GM12878 (cell line): ENCODE measurements at regions not wholly inside any gene's neighbourhood (a gene's known extent, or its start where the extent isn't known, plus 50 kb on each side); places are given as distances from the start of the nearest gene placed in this dataset.

ENCODE experiments used
- ATAC-seq: fragments of 200-7000 bp; cut with Tn5 transposase; 3 replicates; pipeline ENCODE4 v1.9.1; 2020; ENCODE audit warnings: mild to moderate bottlenecking, moderate library complexity
- BruUV-seq: library from RNA; stranded (reverse); fragments of 400-500 nt; replicated peaks from 2 replicates; lab custom pipeline; 2021; lab: Mats Ljungman, UMichigan
- CTCF ChIA-PET: fragments of 300-600 bp; sonication (Branson Sonifier 250); formaldehyde crosslinking; extraction: SDS; loops from one replicate; lab custom pipeline; 2021; ENCODE audit warnings: inconsistent platforms; lab: Yijun Ruan, JAX
- POLR2A ChIA-PET: fragments of 350-600 bp; formaldehyde crosslinking; extraction: SDS; loops from one replicate; lab custom pipeline; 2021; ENCODE audit warnings: inconsistent platforms; lab: Charles Lee
- RAD21 ChIA-PET: fragments of 300-600 bp; sonication (Branson Sonifier 250); formaldehyde crosslinking; loops from one replicate; lab custom pipeline; 2023; ENCODE audit warnings: antibody characterized with exemption; ENCODE audit not compliant: unreplicated experiment; lab: Charles Lee
- SMC1A ChIA-PET: fragments of 300-600 bp; sonication (Branson Sonifier 250); formaldehyde crosslinking; loops from one replicate; lab custom pipeline; 2023; ENCODE audit not compliant: unreplicated experiment, uncharacterized antibody; lab: Charles Lee
- DNase-seq: peaks from one replicate; pipeline ENCODE4 v3.0.0-alpha.2; 2011; ENCODE audit warnings: low read depth, low spot score
- FAIRE-seq: peaks from 3 replicates; lab custom pipeline; 2011; peaks lifted over from hg19 to GRCh38; lab: Jason Lieb, UNC
- H2AFZ ChIP-seq: 2 replicates; pipeline ENCODE4 v1.6.0; 2011; ENCODE audit warnings: low read depth, low read length, control low read depth; ENCODE audit not compliant: control insufficient read depth
- H3K27ac ChIP-seq: 2 replicates; pipeline ENCODE4 v1.5.1; 2011; ENCODE audit warnings: control low read depth; ENCODE audit not compliant: control insufficient read depth, insufficient read depth
- H3K27me3 ChIP-seq, 2 experiments: replicated peaks in 1 of 2; 2 replicates each; pipeline versions ENCODE4 v1.6.0 to v1.6.1; 2011; ENCODE audit warnings: low read length in 1 of 2; ENCODE audit not compliant: control insufficient read depth in 2 of 2, insufficient read depth in 2 of 2
- H3K36me3 ChIP-seq, 2 experiments: 2 replicates each; pipeline ENCODE4 v1.5.1; 2011; ENCODE audit warnings: low read length in 1 of 2; ENCODE audit not compliant: control insufficient read depth in 2 of 2, insufficient read depth in 2 of 2
- H3K4me1 ChIP-seq: 2 replicates; pipeline ENCODE4 v1.6.1; 2011; ENCODE audit warnings: mild to moderate bottlenecking, low read length, moderate library complexity, mixed read lengths; ENCODE audit not compliant: control insufficient read depth, insufficient read depth
- H3K4me2 ChIP-seq: 2 replicates; pipeline ENCODE4 v1.6.0; 2011; ENCODE audit warnings: control low read depth; ENCODE audit not compliant: control insufficient read depth, insufficient read depth
- H3K4me3 ChIP-seq: fragments of 200-600 bp; sonication (generic); 2 replicates; pipeline ENCODE4 v1.5.1; 2016
- H3K79me2 ChIP-seq: 2 replicates; pipeline ENCODE4 v1.6.0; 2011; ENCODE audit warnings: low read length; ENCODE audit not compliant: control insufficient read depth, insufficient read depth
- H3K9ac ChIP-seq: 2 replicates; pipeline ENCODE4 v1.8.0; 2011; ENCODE audit warnings: low read length, control low read depth, mixed read lengths; ENCODE audit not compliant: control insufficient read depth, insufficient read depth
- H3K9me3 ChIP-seq: replicated peaks from 3 replicates; pipeline ENCODE4 v1.5.1; 2011; ENCODE audit warnings: mild to moderate bottlenecking, low read length; ENCODE audit not compliant: control insufficient read depth, insufficient read depth
- H4K20me1 ChIP-seq: 2 replicates; pipeline ENCODE4 v1.6.0; 2011; ENCODE audit not compliant: control insufficient read depth, insufficient read depth
- ATF7 ChIP-seq: fragments of 450-650 bp; IDR thresholded peaks from 2 replicates; pipeline ENCODE4 v1.6.1; 2016; ENCODE audit warnings: low read depth, mild to moderate bottlenecking
- BHLHE40 ChIP-seq, 2 experiments: fragments of 450-650 bp in 1 of 2; IDR thresholded peaks; 2 replicates each; pipeline ENCODE4 v1.6.1; 2011 to 2017; ENCODE audit warnings: low read depth in 2 of 2, borderline replicate concordance in 1 of 2, improper control_type of control experiment in 1 of 2, low read length in 1 of 2, mild to moderate bottlenecking in 1 of 2
- CEBPB ChIP-seq, 2 experiments: fragments of 150-350 bp in 1 of 2; IDR thresholded peaks; 2 replicates each; pipeline ENCODE4 v1.6.1; 2012 to 2014; ENCODE audit warnings: low read depth in 2 of 2, low read length in 2 of 2, borderline replicate concordance in 1 of 2, inconsistent platforms in 1 of 2
- FOS ChIP-seq: IDR thresholded peaks from 3 replicates; pipeline ENCODE4 v1.6.1; 2011; ENCODE audit warnings: borderline replicate concordance; ENCODE audit not compliant: insufficient read length; ENCODE audit errors: extremely low read depth
- HDAC6 ChIP-seq: fragments of 200-600 bp; sonication (generic); IDR thresholded peaks from one replicate; pipeline ENCODE4 v1.8.0; 2017; ENCODE audit warnings: antibody characterized with exemption; ENCODE audit not compliant: unreplicated experiment
- IKZF1 ChIP-seq: fragments of 450-650 bp; conservative IDR thresholded peaks from 2 replicates; pipeline ENCODE4 v1.6.1; 2017; ENCODE audit warnings: antibody characterized with exemption, mild to moderate bottlenecking
- IRF4 ChIP-seq: IDR thresholded peaks from 2 replicates; pipeline ENCODE4 v1.6.1; 2011; ENCODE audit warnings: low read depth, low read length
- IRF5 ChIP-seq: fragments of 450-650 bp; IDR thresholded peaks from 2 replicates; pipeline ENCODE4 v1.6.1; 2017; ENCODE audit warnings: borderline replicate concordance
- MEF2A ChIP-seq: IDR thresholded peaks from 2 replicates; pipeline ENCODE4 v1.6.1; 2011; ENCODE audit warnings: low read depth, mild to moderate bottlenecking, low read length, moderate library complexity; ENCODE audit not compliant: insufficient read depth
- MYC ChIP-seq: IDR thresholded peaks from 2 replicates; pipeline ENCODE4 v1.6.1; 2011; ENCODE audit warnings: mild to moderate bottlenecking, low read length, moderate library complexity, inconsistent platforms; ENCODE audit not compliant: insufficient read depth, insufficient replicate concordance, insufficient read length, severe bottlenecking
- NR2C2 ChIP-seq: IDR thresholded peaks from 2 replicates; pipeline ENCODE4 v1.6.1; 2011; ENCODE audit warnings: borderline replicate concordance, low read depth; ENCODE audit not compliant: control insufficient read depth, insufficient read length
- RCOR1 ChIP-seq: conservative IDR thresholded peaks from 2 replicates; pipeline ENCODE4 v1.6.1; 2012; ENCODE audit warnings: low read depth, low read length, improper control_type of control experiment
- RELB ChIP-seq: fragments of 450-650 bp; IDR thresholded peaks from 2 replicates; pipeline ENCODE4 v1.6.1; 2017; ENCODE audit warnings: low read depth, mild to moderate bottlenecking, moderate library complexity
- RFX5 ChIP-seq: IDR thresholded peaks from 2 replicates; pipeline ENCODE4 v1.6.1; 2011; ENCODE audit warnings: low read depth, low read length, improper control_type of control experiment
- SIX5 ChIP-seq: IDR thresholded peaks from 2 replicates; pipeline ENCODE4 v1.6.1; 2011; ENCODE audit warnings: mild to moderate bottlenecking, low read depth, low read length, moderate library complexity; ENCODE audit not compliant: severe bottlenecking
- TCF12 ChIP-seq: IDR thresholded peaks from 2 replicates; pipeline ENCODE4 v1.6.1; 2011; ENCODE audit warnings: low read depth, mild to moderate bottlenecking, low read length
- USF1 ChIP-seq: IDR thresholded peaks from 2 replicates; pipeline ENCODE4 v1.6.1; 2011; ENCODE audit warnings: borderline replicate concordance, low read depth, mild to moderate bottlenecking, moderate library complexity, mixed read lengths, low read length; ENCODE audit not compliant: insufficient read depth; ENCODE audit errors: extremely low read length
- YY1 ChIP-seq: IDR thresholded peaks from 2 replicates; pipeline ENCODE4 v1.6.1; 2011; ENCODE audit warnings: low read depth, mild to moderate bottlenecking, low read length
- WGBS: methylation state at CpG from one replicate; pipeline ENCODE4 v1.1.6; 2016; ENCODE audit warnings: low lambda C conversion rate; ENCODE audit not compliant: insufficient replicate concordance, insufficient coverage; ENCODE audit errors: missing lambda C conversion rate; 5-methylcytosine and 5-hydroxymethylcytosine counted together
- in situ Hi-C: fragments of 300-500 bp; cut with MboI; formaldehyde crosslinking; loops from 9 replicates; pipeline ENCODE4 v1.14.3; 2018; ENCODE audit warnings: mixed read lengths
- intact Hi-C: fragments of 100-400 bp; cut with micrococcal nuclease; formaldehyde crosslinking; loops from one replicate; pipeline ENCODE4 v1.14.2; 2022; ENCODE audit not compliant: unreplicated experiment

GRCh38 chr6:4437342-4437741 lies 302.0 kb upstream of the ECI2 start:
- BruUV-seq, result no TSS peak
- CTCF ChIA-PET, result no interaction called here

More at GRCh38 chr6:4437342-4437741, 302.0 kb upstream of the ECI2 start:
- Histone ChIP-seq H2AFZ (no peak overlapping the region), H3K79me2 (no peaks in the 10 kb centered on the region), H3K9ac (no peak overlapping the region), H3K4me3 (no peak overlapping the region), H3K9me3 (no peaks in the 10 kb centered on the region), H3K4me1 (no peaks in the 10 kb centered on the region), H3K36me3 (no peaks in the 10 kb centered on the region), H4K20me1 (no peaks in the 10 kb centered on the region), H3K27me3 (no peaks in the 10 kb centered on the region; a peak in 1 of 4 replicates), H3K4me2 (no peak overlapping the region), H3K27ac (no peak overlapping the region)
- no peak for DNase-seq
- RAD21 ChIA-PET, result no interaction called here
- POLR2A ChIA-PET, result interaction anchor here (0.5 kb wide), 1 partner anchor 561 kb away, joined by 3 read pairs; no protein-coding TSS in a partner anchor
- TF ChIP-seq RCOR1 (no peak), IRF4 (no peak), HDAC6 (no peak), CEBPB (IDR thresholded peaks at IDR 0.05; ENCODE audit: borderline replicate concordance in 1 of 2, low read depth in 2 of 2, low read length in 2 of 2) (no peak), TCF12 (no peak), RELB (no peak), IKZF1 (no peak), BHLHE40 (IDR thresholded peaks at IDR 0.05; ENCODE audit: borderline replicate concordance in 1 of 2, low read depth in 2 of 2, low read length in 1 of 2) (no peak), ATF7 (no peak), FOS (no peak), MYC (no peak), RFX5 (no peak), SIX5 (no peak), YY1 (no peak), USF1 (no peak), IRF5 (no peak), NR2C2 (no peak), MEF2A (no peak)
- no peak for ATAC-seq
- in situ Hi-C loops, result no loop called here
- 0% methylated on average over 1 of the region's 1 CpG for WGBS
- FAIRE-seq, result no peak
- SMC1A ChIA-PET, result no interaction called here
- intact Hi-C loops, result no loop called here
